ENCODE measurements at regions not wholly inside any gene's neighbourhood (a gene's known extent, or its start where the extent isn't known, plus 50 kb on each side); places are given as distances from the start of the nearest gene placed in this dataset.

GRCh38 chr2:18440777-18441176, 119.7 kb downstream of the RDH14 start (continued):
- TF ChIP-seq, protein P1, sequence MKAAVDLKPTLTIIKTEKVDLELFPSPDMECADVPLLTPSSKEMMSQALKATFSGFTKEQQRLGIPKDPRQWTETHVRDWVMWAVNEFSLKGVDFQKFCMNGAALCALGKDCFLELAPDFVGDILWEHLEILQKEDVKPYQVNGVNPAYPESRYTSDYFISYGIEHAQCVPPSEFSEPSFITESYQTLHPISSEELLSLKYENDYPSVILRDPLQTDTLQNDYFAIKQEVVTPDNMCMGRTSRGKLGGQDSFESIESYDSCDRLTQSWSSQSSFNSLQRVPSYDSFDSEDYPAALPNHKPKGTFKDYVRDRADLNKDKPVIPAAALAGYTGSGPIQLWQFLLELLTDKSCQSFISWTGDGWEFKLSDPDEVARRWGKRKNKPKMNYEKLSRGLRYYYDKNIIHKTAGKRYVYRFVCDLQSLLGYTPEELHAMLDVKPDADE (IDR thresholded peaks at IDR 0.05) = no peak
- TF ChIP-seq NANOG (IDR thresholded peaks at IDR 0.05; ENCODE audit: borderline replicate concordance) = no peak

DNA sequence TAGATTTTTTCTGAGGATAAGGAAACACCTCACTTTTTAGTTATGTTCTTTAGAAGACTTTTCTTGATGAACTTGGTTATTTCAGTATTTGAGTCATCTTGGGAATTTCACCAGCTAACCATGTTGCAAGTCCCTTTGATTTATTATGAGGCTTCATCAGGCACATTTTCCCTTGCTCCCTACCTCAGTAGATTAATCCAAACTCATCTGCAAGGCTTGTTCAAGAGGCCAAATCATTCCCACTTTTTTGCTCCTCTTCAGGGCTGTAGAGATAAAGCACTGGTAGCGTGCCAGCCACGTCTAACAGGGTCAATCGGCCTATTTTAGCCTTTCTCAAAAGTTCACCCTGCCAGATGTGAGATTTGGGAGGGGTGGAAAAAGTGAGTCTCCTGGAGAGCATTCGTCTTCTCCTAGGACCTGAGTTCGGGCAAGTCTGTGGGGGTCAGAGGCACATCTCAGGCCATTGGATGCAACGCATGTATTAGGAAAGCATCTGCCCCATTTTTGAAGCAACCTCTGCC, 120.3 kb downstream of the RDH14 start:
- H3K27ac ChIP-seq (ENCODE audit: low read depth) = no peak overlapping the region
- H3K4me2 ChIP-seq = no peak overlapping the region
- no peak for ATAC-seq
- Mint-ChIP-seq H3K36me3 (ENCODE audit: low read depth) (no peaks in the 10 kb centered on the region), H3K4me1 (peaks cover 2% of the 10 kb centered on the region; the same call in 1 of the 3 replicates), H3K9me3 (no peaks in the 10 kb centered on the region), H3K27me3 (ENCODE audit: insufficient read depth, low read depth, poor library complexity) (no peaks in the 10 kb centered on the region), H3K4me3 (no peak overlapping the region), H3K27ac (no peak overlapping the region)
- no peaks in the 10 kb centered on the region for H3K9me2 ChIP-seq (ENCODE audit: insufficient read depth)
- TF ChIP-seq EZH2 (IDR thresholded peaks at IDR 0.05; ENCODE audit: low read depth, unreplicated experiment) = no peak
- no peak for TF ChIP-seq ZNF331 (CRISPR knock-in tag; IDR thresholded peaks at IDR 0.05; ENCODE audit: low read depth)
- TF ChIP-seq ZNF114 (CRISPR knock-in tag; IDR thresholded peaks at IDR 0.05) = no peak
- no peak for TF ChIP-seq STAT1 (IDR thresholded peaks at IDR 0.05; ENCODE audit: unreplicated experiment)
- no peak for TF ChIP-seq CREB1 (CRISPR knock-in tag; IDR thresholded peaks at IDR 0.05; ENCODE audit: low read depth)
- TF ChIP-seq, protein P2, sequence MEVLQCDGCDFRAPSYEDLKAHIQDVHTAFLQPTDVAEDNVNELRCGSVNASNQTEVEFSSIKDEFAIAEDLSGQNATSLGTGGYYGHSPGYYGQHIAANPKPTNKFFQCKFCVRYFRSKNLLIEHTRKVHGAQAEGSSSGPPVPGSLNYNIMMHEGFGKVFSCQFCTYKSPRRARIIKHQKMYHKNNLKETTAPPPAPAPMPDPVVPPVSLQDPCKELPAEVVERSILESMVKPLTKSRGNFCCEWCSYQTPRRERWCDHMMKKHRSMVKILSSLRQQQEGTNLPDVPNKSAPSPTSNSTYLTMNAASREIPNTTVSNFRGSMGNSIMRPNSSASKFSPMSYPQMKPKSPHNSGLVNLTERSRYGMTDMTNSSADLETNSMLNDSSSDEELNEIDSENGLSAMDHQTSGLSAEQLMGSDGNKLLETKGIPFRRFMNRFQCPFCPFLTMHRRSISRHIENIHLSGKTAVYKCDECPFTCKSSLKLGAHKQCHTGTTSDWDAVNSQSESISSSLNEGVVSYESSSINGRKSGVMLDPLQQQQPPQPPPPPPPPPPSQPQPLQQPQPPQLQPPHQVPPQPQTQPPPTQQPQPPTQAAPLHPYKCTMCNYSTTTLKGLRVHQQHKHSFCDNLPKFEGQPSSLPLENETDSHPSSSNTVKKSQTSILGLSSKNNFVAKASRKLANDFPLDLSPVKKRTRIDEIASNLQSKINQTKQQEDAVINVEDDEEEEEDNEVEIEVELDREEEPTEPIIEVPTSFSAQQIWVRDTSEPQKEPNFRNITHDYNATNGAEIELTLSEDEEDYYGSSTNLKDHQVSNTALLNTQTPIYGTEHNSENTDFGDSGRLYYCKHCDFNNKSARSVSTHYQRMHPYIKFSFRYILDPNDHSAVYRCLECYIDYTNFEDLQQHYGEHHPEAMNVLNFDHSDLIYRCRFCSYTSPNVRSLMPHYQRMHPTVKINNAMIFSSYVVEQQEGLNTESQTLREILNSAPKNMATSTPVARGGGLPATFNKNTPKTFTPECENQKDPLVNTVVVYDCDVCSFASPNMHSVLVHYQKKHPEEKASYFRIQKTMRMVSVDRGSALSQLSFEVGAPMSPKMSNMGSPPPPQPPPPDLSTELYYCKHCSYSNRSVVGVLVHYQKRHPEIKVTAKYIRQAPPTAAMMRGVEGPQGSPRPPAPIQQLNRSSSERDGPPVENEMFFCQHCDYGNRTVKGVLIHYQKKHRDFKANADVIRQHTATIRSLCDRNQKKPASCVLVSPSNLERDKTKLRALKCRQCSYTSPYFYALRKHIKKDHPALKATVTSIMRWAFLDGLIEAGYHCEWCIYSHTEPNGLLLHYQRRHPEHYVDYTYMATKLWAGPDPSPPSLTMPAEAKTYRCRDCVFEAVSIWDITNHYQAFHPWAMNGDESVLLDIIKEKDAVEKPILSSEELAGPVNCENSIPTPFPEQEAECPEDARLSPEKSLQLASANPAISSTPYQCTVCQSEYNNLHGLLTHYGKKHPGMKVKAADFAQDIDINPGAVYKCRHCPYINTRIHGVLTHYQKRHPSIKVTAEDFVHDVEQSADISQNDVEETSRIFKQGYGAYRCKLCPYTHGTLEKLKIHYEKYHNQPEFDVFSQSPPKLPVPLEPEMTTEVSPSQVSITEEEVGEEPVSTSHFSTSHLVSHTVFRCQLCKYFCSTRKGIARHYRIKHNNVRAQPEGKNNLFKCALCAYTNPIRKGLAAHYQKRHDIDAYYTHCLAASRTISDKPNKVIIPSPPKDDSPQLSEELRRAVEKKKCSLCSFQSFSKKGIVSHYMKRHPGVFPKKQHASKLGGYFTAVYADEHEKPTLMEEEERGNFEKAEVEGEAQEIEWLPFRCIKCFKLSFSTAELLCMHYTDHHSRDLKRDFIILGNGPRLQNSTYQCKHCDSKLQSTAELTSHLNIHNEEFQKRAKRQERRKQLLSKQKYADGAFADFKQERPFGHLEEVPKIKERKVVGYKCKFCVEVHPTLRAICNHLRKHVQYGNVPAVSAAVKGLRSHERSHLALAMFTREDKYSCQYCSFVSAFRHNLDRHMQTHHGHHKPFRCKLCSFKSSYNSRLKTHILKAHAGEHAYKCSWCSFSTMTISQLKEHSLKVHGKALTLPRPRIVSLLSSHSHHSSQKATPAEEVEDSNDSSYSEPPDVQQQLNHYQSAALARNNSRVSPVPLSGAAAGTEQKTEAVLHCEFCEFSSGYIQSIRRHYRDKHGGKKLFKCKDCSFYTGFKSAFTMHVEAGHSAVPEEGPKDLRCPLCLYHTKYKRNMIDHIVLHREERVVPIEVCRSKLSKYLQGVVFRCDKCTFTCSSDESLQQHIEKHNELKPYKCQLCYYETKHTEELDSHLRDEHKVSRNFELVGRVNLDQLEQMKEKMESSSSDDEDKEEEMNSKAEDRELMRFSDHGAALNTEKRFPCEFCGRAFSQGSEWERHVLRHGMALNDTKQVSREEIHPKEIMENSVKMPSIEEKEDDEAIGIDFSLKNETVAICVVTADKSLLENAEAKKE (CRISPR knock-in tag; IDR thresholded peaks at IDR 0.05) = no peak
- TF ChIP-seq, protein P1 (IDR thresholded peaks at IDR 0.05) = no peak
- no peak for TF ChIP-seq REST (IDR thresholded peaks at IDR 0.05; ENCODE audit: unreplicated experiment)
- TF ChIP-seq EZH2phosphoT487 (IDR thresholded peaks at IDR 0.05; ENCODE audit: unreplicated experiment) = no peak
- no peak for TF ChIP-seq JUNB (IDR thresholded peaks at IDR 0.05; ENCODE audit: unreplicated experiment)
- no peaks in the 10 kb centered on the region for H3F3A ChIP-seq (replicated peaks; ENCODE audit: low read depth)
- H2AFZ ChIP-seq = no peak overlapping the region
- no peak for DNase-seq (ENCODE audit: low spot score)
- H3K4me3 ChIP-seq = no peak overlapping the region
- no peaks in the 10 kb centered on the region for H3K27me3 ChIP-seq (ENCODE audit: insufficient read depth)
- H3K36me3 ChIP-seq (ENCODE audit: insufficient read depth) = no peaks in the 10 kb centered on the region
- no peaks in the 10 kb centered on the region for H3K79me2 ChIP-seq (replicated peaks; ENCODE audit: insufficient read depth)
- H4K20me1 ChIP-seq (replicated peaks; ENCODE audit: insufficient read depth) = no peaks in the 10 kb centered on the region
- H3K4me1 ChIP-seq (ENCODE audit: insufficient read depth) = no peaks in the 10 kb centered on the region
